GM18520 (cell line): ENCODE measurements at regions not wholly inside any gene's neighbourhood (a gene's known extent, or its start where the extent isn't known, plus 50 kb on each side); places are given as distances from the start of the nearest gene placed in this dataset.
"Not testable (repeated sequence)": the region's sequence is repeated elsewhere in the genome, so short reads cannot be mapped to it uniquely, and the experiment has no call there.

ENCODE experiments used
- ATAC-seq: cut with Tn5 transposase; IDR thresholded peaks from one replicate; pipeline ENCODE4 v1.9.1; 2021; ENCODE audit not compliant: unreplicated experiment

- no peak for ATAC-seq
Measured at GRCh38 chr13:90912247-90912646, 435.2 kb upstream of the MIR17HG start.

GRCh38 chr13:90918536-90918935, 429.0 kb upstream of the MIR17HG start:
- no peak for ATAC-seq

DNA sequence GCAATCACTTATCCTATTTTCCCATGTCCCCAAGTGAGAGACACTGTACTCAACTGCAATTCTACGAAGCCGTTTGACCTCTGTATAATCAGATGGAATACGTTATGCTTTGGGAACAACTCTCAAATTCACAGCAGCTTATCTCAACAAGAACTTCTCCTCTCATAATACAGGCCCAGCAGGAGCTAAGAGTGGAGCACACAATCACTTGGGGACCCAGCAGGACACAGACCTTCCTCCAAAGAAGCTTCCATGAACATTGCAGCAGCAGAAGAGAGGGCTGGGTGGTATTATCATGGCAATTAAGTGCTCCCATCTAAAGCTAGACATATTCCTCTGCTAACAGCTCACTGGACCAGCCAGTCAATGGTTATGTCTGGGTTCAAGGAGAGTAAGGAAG, 428.3 kb upstream of the MIR17HG start:
- no peak for ATAC-seq

GRCh38 chr13:90926459-90926858, 421.0 kb upstream of the MIR17HG start:
- no peak for ATAC-seq

- no peak for ATAC-seq
Measured at GRCh38 chr13:90928109-90928508, 419.4 kb upstream of the MIR17HG start.

GRCh38 chr13:90933097-90933826, 414.2 kb upstream of the MIR17HG start:
- ATAC-seq: no peak

- no peak for ATAC-seq
Measured at GRCh38 chr13:90934741-90935140, 412.7 kb upstream of the MIR17HG start.

DNA sequence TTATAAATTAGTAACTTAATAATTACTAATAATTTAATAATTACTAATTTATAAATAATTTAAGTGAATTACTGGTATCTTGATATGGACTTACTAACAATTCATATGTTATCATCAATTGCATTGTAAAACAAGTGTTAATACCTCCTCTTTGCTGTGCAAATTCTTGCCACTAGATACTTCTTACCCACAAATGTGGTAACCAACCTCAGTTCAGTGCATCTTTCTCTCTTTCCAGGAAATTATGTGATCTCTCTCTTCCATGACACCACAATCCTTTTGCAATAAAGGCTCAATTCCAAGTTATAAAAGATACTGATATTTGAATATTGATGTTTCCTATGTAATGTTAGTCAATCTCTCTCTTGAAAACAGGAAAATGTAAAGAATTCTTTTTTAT, 408.6 kb upstream of the MIR17HG start:
- no peak for ATAC-seq

GRCh38 chr13:90943946-90944345, 403.5 kb upstream of the MIR17HG start:
- no peak for ATAC-seq

- not testable (repeated sequence) for ATAC-seq
Measured at GRCh38 chr13:90945146-90945545, 402.3 kb upstream of the MIR17HG start.

DNA sequence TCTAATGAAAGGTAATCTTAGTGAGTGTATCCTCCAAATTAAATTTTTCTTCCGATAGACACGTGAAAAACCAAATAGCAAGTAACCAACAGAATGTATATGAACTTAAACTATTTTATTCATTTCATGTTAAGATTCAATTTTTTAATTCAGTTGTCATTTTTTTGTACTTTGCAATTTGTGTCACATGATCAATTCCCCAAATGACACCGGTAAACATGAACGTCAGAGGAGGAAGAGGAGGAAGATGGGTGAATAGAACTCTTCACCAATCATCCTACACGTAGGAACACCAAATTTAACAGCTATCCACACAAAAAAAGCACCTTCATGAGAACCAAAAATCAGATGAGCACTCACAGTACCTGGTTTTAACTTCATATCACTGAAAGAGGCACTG, 401.4 kb upstream of the MIR17HG start:
- not testable (repeated sequence) for ATAC-seq

- no peak for ATAC-seq
Measured at GRCh38 chr13:90947976-90948375, 399.5 kb upstream of the MIR17HG start.

GRCh38 chr13:90950160-90950559, 397.3 kb upstream of the MIR17HG start:
- ATAC-seq: no peak

DNA sequence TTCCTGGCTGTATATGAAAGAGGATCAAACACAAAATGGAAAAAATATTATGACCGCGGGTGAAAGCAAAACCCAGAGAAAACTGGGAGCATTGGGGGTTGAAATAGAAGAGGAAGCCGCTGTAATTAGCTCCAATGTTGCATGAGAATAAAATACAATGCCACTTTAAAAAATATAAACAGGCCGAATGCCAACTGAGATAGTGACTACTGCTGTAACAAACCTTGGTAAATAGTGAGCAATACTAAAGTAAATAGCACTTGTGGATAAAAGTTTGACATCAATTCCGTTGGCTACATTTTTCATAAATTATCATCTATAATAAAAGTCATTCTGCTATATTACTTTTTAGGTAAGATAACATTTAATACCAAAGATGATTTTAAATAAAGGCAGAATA, 395.8 kb upstream of the MIR17HG start:
- ATAC-seq: no peak

- ATAC-seq: no peak
Measured at GRCh38 chr13:90952326-90952725, 395.2 kb upstream of the MIR17HG start.

DNA sequence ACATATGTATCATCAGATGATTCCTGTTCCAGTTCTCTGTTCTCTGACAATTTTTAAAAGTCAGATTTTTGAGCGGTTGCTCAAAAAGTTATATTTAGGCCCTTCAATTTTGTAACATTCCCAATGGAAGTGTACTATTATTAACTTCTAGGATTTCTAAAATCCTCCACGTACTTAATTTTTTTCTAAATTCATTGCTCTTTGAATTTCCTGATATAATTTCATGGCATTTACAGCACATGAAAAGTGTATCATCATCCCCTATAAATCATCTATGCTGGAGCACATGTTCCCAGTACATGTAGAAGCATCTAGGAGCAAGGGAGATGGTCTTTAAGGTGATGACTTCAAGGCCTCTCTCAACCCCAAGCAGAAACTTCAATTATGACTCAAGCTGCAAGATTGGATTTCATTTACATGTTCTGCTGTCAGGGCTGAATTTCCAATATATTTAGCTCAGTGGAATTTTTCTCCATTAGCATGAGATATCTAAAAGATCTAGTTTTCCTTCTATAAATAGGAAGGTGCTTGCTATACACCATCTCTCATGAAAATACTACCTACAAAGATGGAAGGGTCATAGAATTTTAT, 392.8 kb upstream of the MIR17HG start:
- ATAC-seq: no peak

DNA sequence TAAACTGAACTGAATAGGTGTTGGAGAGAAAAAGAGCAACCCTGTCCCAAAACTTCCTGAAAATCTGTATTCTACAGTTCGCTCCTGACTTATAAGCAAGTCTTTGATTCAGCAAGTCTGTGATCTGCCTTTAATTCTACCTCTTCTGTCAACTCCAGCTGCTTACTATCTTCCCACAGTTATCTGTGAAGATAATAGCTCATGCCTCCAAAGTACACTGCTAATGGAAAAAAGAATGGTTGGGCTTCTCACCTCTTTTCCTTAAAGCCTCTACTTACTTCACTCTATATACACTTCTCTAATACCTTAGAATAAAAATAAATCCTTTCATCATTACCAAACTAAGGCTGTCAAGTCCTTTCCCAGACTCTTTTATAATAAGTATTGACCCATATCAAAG, 391.5 kb upstream of the MIR17HG start:
- no peak for ATAC-seq

GRCh38 chr13:90958866-90959265, 388.6 kb upstream of the MIR17HG start:
- ATAC-seq: no peak

DNA sequence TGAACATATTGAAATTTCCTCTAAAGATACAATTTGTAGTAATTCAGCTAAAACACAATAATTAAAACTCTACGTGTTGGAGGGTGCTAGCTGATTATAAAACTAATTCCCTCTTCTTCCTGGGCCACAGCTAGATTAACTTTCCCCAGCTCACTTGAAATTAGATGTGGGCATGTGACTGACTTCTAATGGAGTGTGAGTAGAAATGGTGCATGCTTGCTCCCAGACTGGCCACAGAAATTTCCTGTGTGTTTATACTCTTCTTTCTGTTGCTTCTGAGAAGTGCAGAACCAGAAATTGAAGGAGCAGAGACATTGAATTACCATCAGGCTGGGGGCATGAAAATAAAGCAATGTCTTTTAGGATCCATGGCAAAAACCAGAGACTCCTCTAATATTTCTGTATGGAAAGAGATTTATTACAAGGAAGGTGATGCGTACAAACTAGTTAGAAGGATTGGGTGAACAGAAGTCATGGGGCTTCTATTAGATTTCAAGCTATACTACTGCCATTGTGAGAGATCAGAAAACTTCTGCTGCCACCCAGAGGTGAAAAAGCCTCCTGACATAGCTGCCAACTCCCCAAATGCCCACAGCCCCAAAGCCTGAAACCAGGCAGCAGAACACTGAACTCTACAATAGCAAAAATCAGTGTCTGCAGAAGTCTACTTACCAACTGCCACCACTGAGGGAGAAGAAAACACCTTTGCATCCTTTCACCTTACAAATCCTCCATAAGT, 379.2 kb upstream of the MIR17HG start:
- ATAC-seq: no peak

DNA sequence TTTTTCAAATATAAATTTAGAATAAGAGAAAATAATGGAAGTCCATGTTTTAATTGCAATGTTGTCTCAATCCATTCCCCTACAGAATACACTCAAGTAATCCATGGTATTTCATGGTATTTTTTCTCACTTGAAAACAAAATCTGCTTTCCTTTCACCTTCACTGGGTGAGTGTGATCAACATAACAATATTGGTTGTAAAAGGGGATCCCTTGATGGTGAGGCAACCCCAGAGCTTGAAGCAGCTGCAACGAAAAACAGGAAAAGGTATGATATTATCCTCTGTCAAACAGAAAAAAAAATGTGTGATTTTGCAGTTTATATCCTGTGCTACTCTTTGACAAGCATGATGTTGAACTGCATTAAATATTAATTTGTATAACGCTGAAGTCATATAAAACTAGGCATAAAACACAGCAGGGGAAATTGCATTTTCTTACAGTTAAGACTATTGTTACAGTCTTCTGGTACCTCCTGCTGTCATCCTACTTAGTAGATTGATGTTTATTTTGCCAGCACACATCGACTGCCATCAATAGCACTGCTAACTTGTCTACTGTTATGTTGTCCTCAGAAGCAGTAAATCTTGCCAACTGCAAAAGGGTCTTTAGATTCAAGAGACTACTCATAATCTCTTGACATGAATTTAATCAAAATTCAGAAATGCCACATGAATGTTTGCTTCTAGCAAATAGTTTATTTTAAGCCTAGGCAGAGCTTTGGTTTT, 373.1 kb upstream of the MIR17HG start:
- no peak for ATAC-seq

- ATAC-seq: no peak
Measured at GRCh38 chr13:90979059-90979458, 368.4 kb upstream of the MIR17HG start.

- ATAC-seq: no peak
Measured at GRCh38 chr13:90984756-90985155, 362.7 kb upstream of the MIR17HG start.
